Activated B cell treated with CpG ODN at 0.5 μM for 24 hours (primary cell): ENCODE measurements at regions not wholly inside any gene's neighbourhood (a gene's known extent, or its start where the extent isn't known, plus 50 kb on each side); places are given as distances from the start of the nearest gene placed in this dataset.

Source experiments
- ATAC-seq: fragments of 200-7000 bp; cut with Tn5 transposase; one replicate; pipeline ENCODE4 v1.10.0; 2021; ENCODE audit warnings: low read depth, mild to moderate bottlenecking, moderate library complexity
- CTCF ChIA-PET: fragments of 350-600 bp; sonication (Branson Sonifier 250); formaldehyde crosslinking; loops from one replicate; lab custom pipeline; 2021; ENCODE audit warnings: antibody characterized with exemption; lab: Charles Lee
- POLR2A ChIA-PET: fragments of 350-600 bp; sonication (Branson Sonifier 250); formaldehyde crosslinking; loops from one replicate; lab custom pipeline; 2021; ENCODE audit warnings: antibody characterized with exemption; lab: Charles Lee
- DNase-seq: peaks from one replicate; pipeline ENCODE4 v3.0.0; 2022
- H3K27ac Mint-ChIP-seq: one replicate; pipeline ENCODE4 v1.8.0; 2020; ENCODE audit warnings: mixed read lengths
- H3K27me3 Mint-ChIP-seq: one replicate; pipeline ENCODE4 v1.8.0; 2021; ENCODE audit warnings: mixed read lengths
- H3K36me3 Mint-ChIP-seq: one replicate; pipeline ENCODE4 v1.8.0; 2021; ENCODE audit warnings: low read depth, mixed read lengths
- H3K4me1 Mint-ChIP-seq: one replicate; pipeline ENCODE4 v1.8.0; 2021; ENCODE audit warnings: mixed read lengths
- H3K4me3 Mint-ChIP-seq: one replicate; pipeline ENCODE4 v1.8.0; 2020; ENCODE audit warnings: mild to moderate bottlenecking, mixed read lengths
- H3K9me3 Mint-ChIP-seq: one replicate; pipeline ENCODE4 v1.8.0; 2020; ENCODE audit warnings: mixed read lengths
- CTCF ChIP-seq: fragments of 200-600 bp; IDR thresholded peaks from one replicate; pipeline ENCODE4 v1.8.0; 2022; ENCODE audit warnings: antibody characterized with exemption, mild to moderate bottlenecking
- intact Hi-C: fragments of 100-400 bp; cut with micrococcal nuclease; formaldehyde crosslinking; loops from one replicate; pipeline ENCODE4 v1.15.1; 2024

GRCh38 chr22:48263791-48264351, 1501.4 kb downstream of the TBC1D22A start:
- H3K4me3 Mint-ChIP-seq = no peak overlapping the region
- no peaks in the 10 kb centered on the region for H3K36me3 Mint-ChIP-seq
- no peak overlapping the region for H3K27ac Mint-ChIP-seq
- intact Hi-C loops = no loop called here
- H3K4me1 Mint-ChIP-seq = peaks cover under 1% of the 10 kb centered on the region
- DNase-seq (no peak), ATAC-seq (no peak)
- POLR2A ChIA-PET = no interaction called here
- CTCF ChIA-PET = no interaction called here
- no peak for TF ChIP-seq CTCF
- no peaks in the 10 kb centered on the region for H3K9me3 Mint-ChIP-seq
- peaks cover 3% of the 10 kb centered on the region for H3K27me3 Mint-ChIP-seq

- intact Hi-C loops = no loop called here
- no peak for TF ChIP-seq CTCF
Measured at GRCh38 chr22:48263431-48263765, 1500.9 kb downstream of the TBC1D22A start.

GRCh38 chr22:48262596-48263430, 1500.4 kb downstream of the TBC1D22A start:
- H3K27ac Mint-ChIP-seq = no peak overlapping the region
- peaks cover 3% of the 10 kb centered on the region for H3K27me3 Mint-ChIP-seq
- DNase-seq (no peak), ATAC-seq (no peak)
- no peaks in the 10 kb centered on the region for H3K9me3 Mint-ChIP-seq
- H3K4me3 Mint-ChIP-seq = no peak overlapping the region
- CTCF ChIA-PET = no interaction called here
- no peak for TF ChIP-seq CTCF
- H3K4me1 Mint-ChIP-seq = peaks cover 9% of the 10 kb centered on the region
- intact Hi-C loops = no loop called here
- no peaks in the 10 kb centered on the region for H3K36me3 Mint-ChIP-seq
- POLR2A ChIA-PET = no interaction called here

More at GRCh38 chr22:48263431-48263765, 1500.9 kb downstream of the TBC1D22A start:
- H3K9me3 Mint-ChIP-seq = no peaks in the 10 kb centered on the region
- CTCF ChIA-PET = no interaction called here
- no peak for ATAC-seq
- POLR2A ChIA-PET = no interaction called here
- H3K4me1 Mint-ChIP-seq = peaks cover 3% of the 10 kb centered on the region
- DNase-seq = no peak
- peaks cover 3% of the 10 kb centered on the region for H3K27me3 Mint-ChIP-seq
- H3K36me3 Mint-ChIP-seq = no peaks in the 10 kb centered on the region
- no peak overlapping the region for H3K27ac Mint-ChIP-seq
- no peak overlapping the region for H3K4me3 Mint-ChIP-seq

- intact Hi-C loops = no loop called here
- no peak overlapping the region for H3K27ac Mint-ChIP-seq
- ATAC-seq (no peak), DNase-seq (no peak)
- TF ChIP-seq CTCF = no peak
- no peaks in the 10 kb centered on the region for H3K36me3 Mint-ChIP-seq
- no peaks in the 10 kb centered on the region for H3K27me3 Mint-ChIP-seq
- ChIA-PET POLR2A (no interaction called here), CTCF (no interaction called here)
- no peaks in the 10 kb centered on the region for H3K9me3 Mint-ChIP-seq
- peaks cover 13% of the 10 kb centered on the region for H3K4me1 Mint-ChIP-seq
- H3K4me3 Mint-ChIP-seq = no peak overlapping the region
Measured at GRCh38 chr22:48261706-48262105, 1499.3 kb downstream of the TBC1D22A start.

GRCh38 chr22:48261048-48261621, 1498.7 kb downstream of the TBC1D22A start:
- intact Hi-C loops = no loop called here
- peaks cover 13% of the 10 kb centered on the region for H3K4me1 Mint-ChIP-seq
- no peaks in the 10 kb centered on the region for H3K9me3 Mint-ChIP-seq
- CTCF ChIA-PET = no interaction called here
- H3K27me3 Mint-ChIP-seq = no peaks in the 10 kb centered on the region
- H3K4me3 Mint-ChIP-seq = no peak overlapping the region
- no peak overlapping the region for H3K27ac Mint-ChIP-seq
- H3K36me3 Mint-ChIP-seq = no peaks in the 10 kb centered on the region
- ATAC-seq (no peak), DNase-seq (no peak)
- no peak for TF ChIP-seq CTCF
- POLR2A ChIA-PET = no interaction called here
